ENCODE measurements at regions not wholly inside any gene's neighbourhood (a gene's known extent, or its start where the extent isn't known, plus 50 kb on each side); places are given as distances from the start of the nearest gene placed in this dataset.

- H3K4me3 ChIP-seq: no peak overlapping the region
- CTCF ChIA-PET: no interaction called here
- DNase-seq (ENCODE audit: low read depth in 1 of 2, low spot score in 1 of 2): no peak
Measured at GRCh38 chr6:155676346-155676745, 220.7 kb upstream of the NOX3 start.

GRCh38 chr6:155670655-155671054, 215.0 kb upstream of the NOX3 start:
- DNase-seq (ENCODE audit: low read depth in 1 of 2, low spot score in 1 of 2) (no peak), FAIRE-seq (no peak), ATAC-seq (no peak)
- ChIA-PET CTCF (no interaction called here), POLR2A (no interaction called here)
- no peak overlapping the region for H3K27ac ChIP-seq
- no peaks in the 10 kb centered on the region for H3K9me3 ChIP-seq
- no peaks in the 10 kb centered on the region for H3K4me1 ChIP-seq
- 46% methylated on average over 2 of the region's 2 CpGs for WGBS (ENCODE audit: missing lambda C conversion rate)
- no peak overlapping the region for H3K4me2 ChIP-seq
- H3K4me3 ChIP-seq: no peak overlapping the region
- TF ChIP-seq SREBF2 (IDR thresholded peaks at IDR 0.05) (no peak), EHMT2 (IDR thresholded peaks at IDR 0.05; ENCODE audit: low read depth) (no peak), TFCP2L1 (CRISPR knock-in tag; IDR thresholded peaks at IDR 0.05) (no peak), E2F6 (IDR thresholded peaks at IDR 0.05; ENCODE audit: borderline replicate concordance, low read depth) (no peak), MAZ (IDR thresholded peaks at IDR 0.05; ENCODE audit: borderline replicate concordance, low read depth, low read length) (no peak), CEBPB (IDR thresholded peaks at IDR 0.05) (no peak), RARB (CRISPR knock-in tag; IDR thresholded peaks at IDR 0.05) (no peak), BCL3 (IDR thresholded peaks at IDR 0.05) (no peak), GATA3 (IDR thresholded peaks at IDR 0.05; ENCODE audit: borderline replicate concordance) (no peak), HOXA7 (CRISPR knock-in tag; IDR thresholded peaks at IDR 0.05) (no peak), FOSL2 (IDR thresholded peaks at IDR 0.05) (no peak), FOSL2 (CRISPR knock-in tag; IDR thresholded peaks at IDR 0.05) (no peak), HOXB5 (CRISPR knock-in tag; IDR thresholded peaks at IDR 0.05) (no peak), BHLHE40 (IDR thresholded peaks at IDR 0.05; ENCODE audit: low read depth, low read length) (no peak), EHF (CRISPR knock-in tag; IDR thresholded peaks at IDR 0.05) (no peak), EP300 (IDR thresholded peaks at IDR 0.05) (no peak), FOXS1 (CRISPR knock-in tag; IDR thresholded peaks at IDR 0.05) (no peak)
- TF ChIP-seq, protein P1, sequence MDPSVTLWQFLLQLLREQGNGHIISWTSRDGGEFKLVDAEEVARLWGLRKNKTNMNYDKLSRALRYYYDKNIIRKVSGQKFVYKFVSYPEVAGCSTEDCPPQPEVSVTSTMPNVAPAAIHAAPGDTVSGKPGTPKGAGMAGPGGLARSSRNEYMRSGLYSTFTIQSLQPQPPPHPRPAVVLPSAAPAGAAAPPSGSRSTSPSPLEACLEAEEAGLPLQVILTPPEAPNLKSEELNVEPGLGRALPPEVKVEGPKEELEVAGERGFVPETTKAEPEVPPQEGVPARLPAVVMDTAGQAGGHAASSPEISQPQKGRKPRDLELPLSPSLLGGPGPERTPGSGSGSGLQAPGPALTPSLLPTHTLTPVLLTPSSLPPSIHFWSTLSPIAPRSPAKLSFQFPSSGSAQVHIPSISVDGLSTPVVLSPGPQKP (IDR thresholded peaks at IDR 0.05; ENCODE audit: low read depth, low read length): no peak
- TF ChIP-seq, protein P2, sequence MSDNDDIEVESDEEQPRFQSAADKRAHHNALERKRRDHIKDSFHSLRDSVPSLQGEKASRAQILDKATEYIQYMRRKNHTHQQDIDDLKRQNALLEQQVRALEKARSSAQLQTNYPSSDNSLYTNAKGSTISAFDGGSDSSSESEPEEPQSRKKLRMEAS (IDR thresholded peaks at IDR 0.05): no peak

More at GRCh38 chr6:155676346-155676745, 220.7 kb upstream of the NOX3 start:
- no peak for FAIRE-seq
- no peaks in the 10 kb centered on the region for H3K4me1 ChIP-seq
- H3K9me3 ChIP-seq: no peaks in the 10 kb centered on the region
- 57% methylated on average over 2 of the region's 2 CpGs for WGBS (ENCODE audit: missing lambda C conversion rate)
- POLR2A ChIA-PET: no interaction called here
- no peak overlapping the region for H3K27ac ChIP-seq
- no peak for ATAC-seq
- H3K4me2 ChIP-seq: no peak overlapping the region
- TF ChIP-seq FOSB (CRISPR knock-in tag; IDR thresholded peaks at IDR 0.05) (no peak), TFCP2L1 (CRISPR knock-in tag; IDR thresholded peaks at IDR 0.05) (no peak), KDM5A (IDR thresholded peaks at IDR 0.05) (no peak), ZNF302 (CRISPR knock-in tag; IDR thresholded peaks at IDR 0.05) (no peak), CEBPB (IDR thresholded peaks at IDR 0.05) (no peak), HEYL (CRISPR knock-in tag; IDR thresholded peaks at IDR 0.05) (no peak)
- TF ChIP-seq, protein P3, sequence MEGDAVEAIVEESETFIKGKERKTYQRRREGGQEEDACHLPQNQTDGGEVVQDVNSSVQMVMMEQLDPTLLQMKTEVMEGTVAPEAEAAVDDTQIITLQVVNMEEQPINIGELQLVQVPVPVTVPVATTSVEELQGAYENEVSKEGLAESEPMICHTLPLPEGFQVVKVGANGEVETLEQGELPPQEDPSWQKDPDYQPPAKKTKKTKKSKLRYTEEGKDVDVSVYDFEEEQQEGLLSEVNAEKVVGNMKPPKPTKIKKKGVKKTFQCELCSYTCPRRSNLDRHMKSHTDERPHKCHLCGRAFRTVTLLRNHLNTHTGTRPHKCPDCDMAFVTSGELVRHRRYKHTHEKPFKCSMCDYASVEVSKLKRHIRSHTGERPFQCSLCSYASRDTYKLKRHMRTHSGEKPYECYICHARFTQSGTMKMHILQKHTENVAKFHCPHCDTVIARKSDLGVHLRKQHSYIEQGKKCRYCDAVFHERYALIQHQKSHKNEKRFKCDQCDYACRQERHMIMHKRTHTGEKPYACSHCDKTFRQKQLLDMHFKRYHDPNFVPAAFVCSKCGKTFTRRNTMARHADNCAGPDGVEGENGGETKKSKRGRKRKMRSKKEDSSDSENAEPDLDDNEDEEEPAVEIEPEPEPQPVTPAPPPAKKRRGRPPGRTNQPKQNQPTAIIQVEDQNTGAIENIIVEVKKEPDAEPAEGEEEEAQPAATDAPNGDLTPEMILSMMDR (IDR thresholded peaks at IDR 0.05): no peak

All from A549 (cell line).